ENCODE measurements at regions not wholly inside any gene's neighbourhood (a gene's known extent, or its start where the extent isn't known, plus 50 kb on each side); places are given as distances from the start of the nearest gene placed in this dataset.

DNA sequence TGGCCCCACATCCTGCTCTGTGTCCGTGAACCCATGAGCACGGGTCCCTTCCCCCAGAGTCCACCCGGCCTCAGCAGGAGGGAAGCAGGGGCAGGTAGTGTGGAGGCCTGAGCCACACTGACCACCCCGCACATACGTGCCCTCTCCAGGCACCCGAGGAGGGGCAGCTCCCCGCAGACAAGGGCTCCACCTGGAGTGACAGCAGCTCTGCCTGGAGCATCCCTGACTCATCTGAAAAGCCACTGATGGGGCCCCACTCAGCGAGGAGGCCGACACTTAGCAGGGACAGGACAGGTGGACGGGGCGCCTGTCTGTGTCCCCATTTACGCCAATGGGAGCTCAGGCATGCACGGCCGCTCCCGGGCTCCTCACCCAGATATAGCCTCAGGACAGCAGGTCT lies 237.6 kb upstream of the SFSWAP start (continued):
- TF ChIP-seq, protein P1, sequence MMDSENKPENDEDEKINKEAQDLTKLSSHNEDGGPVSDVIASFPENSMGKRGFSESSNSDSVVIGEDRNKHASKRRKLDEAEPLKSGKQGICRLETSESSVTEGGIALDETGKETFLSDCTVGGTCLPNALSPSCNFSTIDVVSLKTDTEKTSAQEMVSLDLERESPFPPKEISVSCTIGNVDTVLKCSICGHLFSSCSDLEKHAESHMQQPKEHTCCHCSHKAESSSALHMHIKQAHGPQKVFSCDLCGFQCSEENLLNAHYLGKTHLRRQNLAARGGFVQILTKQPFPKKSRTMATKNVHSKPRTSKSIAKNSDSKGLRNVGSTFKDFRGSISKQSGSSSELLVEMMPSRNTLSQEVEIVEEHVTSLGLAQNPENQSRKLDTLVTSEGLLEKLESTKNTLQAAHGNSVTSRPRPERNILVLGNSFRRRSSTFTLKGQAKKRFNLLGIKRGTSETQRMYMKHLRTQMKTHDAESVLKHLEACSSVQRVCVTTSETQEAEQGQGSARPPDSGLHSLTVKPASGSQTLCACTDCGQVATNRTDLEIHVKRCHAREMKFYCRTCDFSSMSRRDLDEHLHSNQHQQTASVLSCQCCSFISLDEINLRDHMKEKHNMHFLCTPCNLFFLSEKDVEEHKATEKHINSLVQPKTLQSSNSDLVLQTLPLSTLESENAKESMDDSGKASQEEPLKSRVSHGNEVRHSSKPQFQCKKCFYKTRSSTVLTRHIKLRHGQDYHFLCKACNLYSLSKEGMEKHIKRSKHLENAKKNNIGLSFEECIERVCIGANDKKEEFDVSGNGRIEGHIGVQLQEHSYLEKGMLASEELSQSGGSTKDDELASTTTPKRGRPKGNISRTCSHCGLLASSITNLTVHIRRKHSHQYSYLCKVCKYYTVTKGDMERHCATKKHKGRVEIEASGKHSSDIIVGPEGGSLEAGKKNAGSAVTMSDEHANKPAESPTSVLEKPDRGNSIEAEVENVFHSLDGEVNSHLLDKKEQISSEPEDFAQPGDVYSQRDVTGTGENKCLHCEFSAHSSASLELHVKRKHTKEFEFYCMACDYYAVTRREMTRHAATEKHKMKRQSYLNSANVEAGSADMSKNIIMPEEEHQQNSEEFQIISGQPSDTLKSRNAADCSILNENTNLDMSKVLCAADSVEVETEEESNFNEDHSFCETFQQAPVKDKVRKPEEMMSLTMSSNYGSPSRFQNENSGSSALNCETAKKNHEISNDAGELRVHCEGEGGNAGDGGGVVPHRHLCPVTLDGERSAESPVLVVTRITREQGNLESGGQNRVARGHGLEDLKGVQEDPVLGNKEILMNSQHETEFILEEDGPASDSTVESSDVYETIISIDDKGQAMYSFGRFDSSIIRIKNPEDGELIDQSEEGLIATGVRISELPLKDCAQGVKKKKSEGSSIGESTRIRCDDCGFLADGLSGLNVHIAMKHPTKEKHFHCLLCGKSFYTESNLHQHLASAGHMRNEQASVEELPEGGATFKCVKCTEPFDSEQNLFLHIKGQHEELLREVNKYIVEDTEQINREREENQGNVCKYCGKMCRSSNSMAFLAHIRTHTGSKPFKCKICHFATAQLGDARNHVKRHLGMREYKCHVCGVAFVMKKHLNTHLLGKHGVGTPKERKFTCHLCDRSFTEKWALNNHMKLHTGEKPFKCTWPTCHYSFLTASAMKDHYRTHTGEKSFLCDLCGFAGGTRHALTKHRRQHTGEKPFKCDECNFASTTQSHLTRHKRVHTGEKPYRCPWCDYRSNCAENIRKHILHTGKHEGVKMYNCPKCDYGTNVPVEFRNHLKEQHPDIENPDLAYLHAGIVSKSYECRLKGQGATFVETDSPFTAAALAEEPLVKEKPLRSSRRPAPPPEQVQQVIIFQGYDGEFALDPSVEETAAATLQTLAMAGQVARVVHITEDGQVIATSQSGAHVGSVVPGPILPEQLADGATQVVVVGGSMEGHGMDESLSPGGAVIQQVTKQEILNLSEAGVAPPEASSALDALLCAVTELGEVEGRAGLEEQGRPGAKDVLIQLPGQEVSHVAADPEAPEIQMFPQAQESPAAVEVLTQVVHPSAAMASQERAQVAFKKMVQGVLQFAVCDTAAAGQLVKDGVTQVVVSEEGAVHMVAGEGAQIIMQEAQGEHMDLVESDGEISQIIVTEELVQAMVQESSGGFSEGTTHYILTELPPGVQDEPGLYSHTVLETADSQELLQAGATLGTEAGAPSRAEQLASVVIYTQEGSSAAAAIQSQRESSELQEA (IDR thresholded peaks at IDR 0.05; ENCODE audit: low read depth) = no peak
- TF ChIP-seq SMARCA4 (IDR thresholded peaks at IDR 0.05) = no peak
- TF ChIP-seq RBM34 (IDR thresholded peaks at IDR 0.05; ENCODE audit: borderline replicate concordance, insufficient read depth, low read length) = no peak
- no peak for TF ChIP-seq KDM1A (IDR thresholded peaks at IDR 0.05)
- TF ChIP-seq HNRNPUL1 (IDR thresholded peaks at IDR 0.05; ENCODE audit: low read length) = no peak
- TF ChIP-seq BMI1 (IDR thresholded peaks at IDR 0.05; ENCODE audit: low read length) = no peak
- TF ChIP-seq, protein P2, sequence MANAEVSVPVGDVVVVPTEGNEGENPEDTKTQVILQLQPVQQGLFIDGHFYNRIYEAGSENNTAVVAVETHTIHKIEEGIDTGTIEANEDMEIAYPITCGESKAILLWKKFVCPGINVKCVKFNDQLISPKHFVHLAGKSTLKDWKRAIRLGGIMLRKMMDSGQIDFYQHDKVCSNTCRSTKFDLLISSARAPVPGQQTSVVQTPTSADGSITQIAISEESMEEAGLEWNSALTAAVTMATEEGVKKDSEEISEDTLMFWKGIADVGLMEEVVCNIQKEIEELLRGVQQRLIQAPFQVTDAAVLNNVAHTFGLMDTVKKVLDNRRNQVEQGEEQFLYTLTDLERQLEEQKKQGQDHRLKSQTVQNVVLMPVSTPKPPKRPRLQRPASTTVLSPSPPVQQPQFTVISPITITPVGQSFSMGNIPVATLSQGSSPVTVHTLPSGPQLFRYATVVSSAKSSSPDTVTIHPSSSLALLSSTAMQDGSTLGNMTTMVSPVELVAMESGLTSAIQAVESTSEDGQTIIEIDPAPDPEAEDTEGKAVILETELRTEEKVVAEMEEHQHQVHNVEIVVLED (CRISPR knock-in tag; IDR thresholded peaks at IDR 0.05) = no peak
- TF ChIP-seq, protein P3, sequence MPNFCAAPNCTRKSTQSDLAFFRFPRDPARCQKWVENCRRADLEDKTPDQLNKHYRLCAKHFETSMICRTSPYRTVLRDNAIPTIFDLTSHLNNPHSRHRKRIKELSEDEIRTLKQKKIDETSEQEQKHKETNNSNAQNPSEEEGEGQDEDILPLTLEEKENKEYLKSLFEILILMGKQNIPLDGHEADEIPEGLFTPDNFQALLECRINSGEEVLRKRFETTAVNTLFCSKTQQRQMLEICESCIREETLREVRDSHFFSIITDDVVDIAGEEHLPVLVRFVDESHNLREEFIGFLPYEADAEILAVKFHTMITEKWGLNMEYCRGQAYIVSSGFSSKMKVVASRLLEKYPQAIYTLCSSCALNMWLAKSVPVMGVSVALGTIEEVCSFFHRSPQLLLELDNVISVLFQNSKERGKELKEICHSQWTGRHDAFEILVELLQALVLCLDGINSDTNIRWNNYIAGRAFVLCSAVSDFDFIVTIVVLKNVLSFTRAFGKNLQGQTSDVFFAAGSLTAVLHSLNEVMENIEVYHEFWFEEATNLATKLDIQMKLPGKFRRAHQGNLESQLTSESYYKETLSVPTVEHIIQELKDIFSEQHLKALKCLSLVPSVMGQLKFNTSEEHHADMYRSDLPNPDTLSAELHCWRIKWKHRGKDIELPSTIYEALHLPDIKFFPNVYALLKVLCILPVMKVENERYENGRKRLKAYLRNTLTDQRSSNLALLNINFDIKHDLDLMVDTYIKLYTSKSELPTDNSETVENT (CRISPR knock-in tag; IDR thresholded peaks at IDR 0.05) = no peak
